ENCODE measurements at regions not wholly inside any gene's neighbourhood (a gene's known extent, or its start where the extent isn't known, plus 50 kb on each side); places are given as distances from the start of the nearest gene placed in this dataset.

DNA sequence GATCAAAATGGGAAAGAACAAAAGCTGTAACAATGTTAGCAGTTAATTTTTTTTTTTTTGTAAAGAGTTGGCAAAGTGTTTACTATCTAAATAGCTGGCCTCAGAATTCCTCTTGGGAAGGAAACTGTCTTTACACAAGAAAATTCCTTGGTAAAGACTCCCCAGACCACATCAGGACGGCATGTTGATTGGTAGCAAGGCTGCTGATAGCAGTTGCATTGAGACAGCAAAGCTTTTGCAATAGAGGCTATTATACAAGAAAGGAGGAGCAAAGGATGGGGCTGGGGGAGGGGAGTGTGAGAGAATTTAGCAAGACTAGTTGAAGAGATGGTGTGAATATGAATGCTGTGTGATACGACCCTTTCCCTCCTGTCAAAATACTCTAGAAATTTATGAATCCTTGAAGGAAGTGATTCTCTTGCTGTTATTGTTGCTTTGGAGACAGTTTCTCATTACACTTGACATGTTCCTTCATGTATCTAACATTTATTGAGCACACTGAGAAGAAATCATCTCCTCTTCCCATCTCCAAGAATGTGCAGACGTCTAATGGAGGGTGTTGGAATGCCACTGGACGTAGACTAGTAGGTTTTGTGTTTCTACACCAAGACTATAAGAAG is 355.6 kb downstream of the SIPA1L2 start:
- DNase-seq, result peak; percentile 22

DNA sequence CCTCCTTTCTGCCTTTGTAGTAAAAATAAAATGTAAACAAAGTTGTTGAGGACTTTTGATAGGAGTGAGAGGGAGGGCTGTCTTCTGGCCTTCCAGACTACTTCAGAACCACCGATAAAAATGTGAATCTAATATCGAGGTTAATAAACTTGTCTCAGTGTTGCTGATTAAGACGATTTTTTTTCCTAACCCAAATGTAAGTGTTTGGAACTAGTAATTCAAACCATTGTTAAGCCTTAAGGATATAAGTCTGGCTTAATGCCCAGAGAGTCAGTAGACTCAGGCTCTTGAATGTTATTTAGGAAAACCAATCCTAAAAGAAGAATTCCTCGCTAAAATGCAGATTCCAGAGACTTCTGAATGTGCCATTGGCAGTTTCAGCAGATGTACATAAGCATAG is 356.9 kb downstream of the SIPA1L2 start:
- peak; percentile 58 for DNase-seq

DNA sequence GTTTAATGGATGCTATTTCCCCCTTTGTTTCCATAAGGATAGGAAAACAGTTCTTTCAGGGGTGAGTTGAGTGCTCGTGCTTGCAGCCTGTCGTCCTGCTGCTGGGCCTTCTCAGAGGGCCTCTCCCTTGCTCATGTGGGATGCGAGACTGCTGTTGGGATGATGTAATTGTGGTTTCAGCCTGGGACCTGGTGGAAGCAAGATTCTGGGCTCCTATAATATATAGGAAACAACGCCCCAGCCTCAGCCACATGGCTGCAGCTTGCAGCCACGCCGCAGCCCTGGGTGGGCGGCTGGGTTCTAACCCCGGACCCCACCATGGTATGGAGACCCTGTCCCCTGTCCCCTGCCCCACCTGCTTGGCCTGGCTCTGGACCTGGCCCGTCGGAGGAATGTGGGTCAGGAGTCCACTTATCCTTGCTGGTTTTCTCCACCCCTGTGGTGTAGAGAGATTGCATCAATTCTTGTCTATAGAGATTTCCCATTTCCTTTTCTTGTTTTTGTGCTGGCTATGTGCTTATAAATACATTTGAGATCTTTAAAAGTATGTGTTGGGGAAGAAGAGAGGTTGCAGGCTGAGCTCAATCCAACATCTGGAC is 357.8 kb downstream of the SIPA1L2 start:
- peak; percentile 76 for DNase-seq

DNA sequence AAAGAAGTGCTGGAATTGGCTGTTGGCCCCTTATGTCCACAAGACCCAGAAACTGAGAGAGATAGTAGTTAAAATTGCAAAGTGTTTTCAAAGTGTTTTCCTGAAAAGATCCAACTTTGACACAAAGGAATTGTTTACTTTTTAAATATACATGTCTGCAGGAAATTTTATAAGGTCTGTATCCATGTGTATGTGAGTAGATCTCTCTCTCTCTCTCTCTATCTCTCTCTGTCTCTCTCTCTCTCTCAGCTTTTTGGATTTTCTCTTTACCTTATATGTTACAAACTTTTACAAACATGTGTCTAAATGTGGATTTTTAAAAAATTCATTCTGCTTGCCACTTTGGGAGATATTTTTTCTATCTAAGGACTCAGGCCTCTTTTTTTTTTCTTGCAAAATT is 358.6 kb downstream of the SIPA1L2 start:
- no peak for DNase-seq

DNA sequence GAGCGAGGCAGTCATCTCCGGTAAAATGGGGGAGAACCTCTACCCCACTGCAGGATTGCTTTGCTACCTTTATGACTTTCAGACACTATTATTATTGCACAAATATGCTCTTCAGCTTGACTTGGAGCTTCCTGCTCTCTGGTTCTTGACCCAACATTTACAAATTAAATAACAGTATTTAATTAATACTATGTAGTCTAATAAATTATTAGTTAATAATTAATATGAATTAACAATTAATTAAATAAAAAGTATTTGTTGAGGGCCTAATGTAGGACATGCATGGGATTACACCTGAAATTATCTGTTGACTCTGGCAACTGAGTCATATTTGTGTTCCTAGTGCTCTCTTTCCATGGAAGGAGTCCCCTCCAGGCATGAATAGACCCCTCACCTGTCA is 359.9 kb downstream of the SIPA1L2 start:
- no peak for DNase-seq

DNA sequence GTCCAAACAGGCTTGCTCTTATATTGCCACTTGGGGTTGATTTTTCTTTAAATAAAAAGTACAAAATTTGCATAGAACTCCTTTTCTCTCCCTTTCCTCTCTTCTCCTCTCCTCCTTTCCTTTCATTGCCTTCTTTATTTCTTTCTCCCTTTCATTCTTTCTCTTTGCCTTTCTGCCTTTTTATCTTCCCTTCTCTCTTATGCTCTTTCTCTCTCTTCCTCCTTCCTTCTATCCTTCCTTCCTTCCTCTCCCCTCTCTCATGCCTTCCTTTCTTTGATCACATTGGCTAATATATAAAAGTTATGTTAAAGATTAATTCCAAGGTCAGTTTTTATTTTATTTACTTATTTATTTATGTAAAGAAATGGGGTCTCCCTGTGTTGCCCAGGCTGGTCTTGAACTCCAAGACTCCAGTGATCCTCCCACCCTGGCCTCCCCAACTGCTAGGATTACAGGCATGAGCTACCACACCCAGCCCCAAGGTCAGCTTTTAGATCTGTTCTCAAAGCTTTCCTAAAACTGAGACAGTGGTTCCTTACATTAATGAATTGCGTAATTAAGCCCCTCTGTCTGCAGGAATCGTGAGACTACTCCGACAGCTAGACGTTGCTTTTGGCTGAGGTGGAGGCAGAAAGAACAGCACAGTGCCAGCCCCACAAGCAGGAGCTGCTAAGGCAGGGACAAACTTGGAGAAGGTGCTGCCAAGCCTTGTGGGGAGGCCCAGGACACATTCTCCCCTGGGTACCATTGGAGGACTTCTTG is 361.9 kb downstream of the SIPA1L2 start:
- DNase-seq, result no peak

DNA sequence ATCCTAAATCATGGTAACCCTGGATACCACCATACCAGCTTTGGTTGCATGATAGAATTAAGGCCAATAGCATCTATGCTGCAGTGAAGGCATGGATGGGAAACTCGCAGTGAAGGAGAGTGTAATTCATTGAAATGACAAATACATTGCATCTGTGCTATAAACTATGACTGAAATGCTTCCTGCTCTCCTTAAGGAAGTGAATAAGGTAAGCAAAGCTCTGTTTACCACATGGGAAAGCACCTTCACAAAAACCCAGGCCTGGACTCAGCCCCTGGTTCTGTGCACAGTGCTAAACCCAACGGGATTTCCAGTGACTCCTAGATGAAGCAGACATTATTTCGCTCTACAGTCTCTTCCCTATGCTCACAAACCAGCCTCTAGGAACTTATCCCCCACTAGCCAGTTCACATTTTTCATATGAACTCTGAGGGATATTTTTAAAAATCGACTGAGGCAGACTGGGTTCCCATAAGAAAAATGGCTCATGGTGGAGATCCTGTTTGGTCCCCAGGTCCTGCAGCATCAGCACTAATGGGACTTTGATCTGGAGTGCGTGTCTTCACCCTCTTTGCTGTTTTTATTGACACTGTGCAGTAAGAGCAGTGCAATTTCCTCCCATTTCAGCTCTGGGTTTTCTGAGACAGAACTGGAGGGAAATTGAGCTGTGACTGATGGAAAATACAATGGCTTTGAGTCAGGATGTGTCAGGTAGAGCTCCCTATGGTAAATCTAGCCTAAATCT is 362.7 kb downstream of the SIPA1L2 start:
- no peak for DNase-seq

DNA sequence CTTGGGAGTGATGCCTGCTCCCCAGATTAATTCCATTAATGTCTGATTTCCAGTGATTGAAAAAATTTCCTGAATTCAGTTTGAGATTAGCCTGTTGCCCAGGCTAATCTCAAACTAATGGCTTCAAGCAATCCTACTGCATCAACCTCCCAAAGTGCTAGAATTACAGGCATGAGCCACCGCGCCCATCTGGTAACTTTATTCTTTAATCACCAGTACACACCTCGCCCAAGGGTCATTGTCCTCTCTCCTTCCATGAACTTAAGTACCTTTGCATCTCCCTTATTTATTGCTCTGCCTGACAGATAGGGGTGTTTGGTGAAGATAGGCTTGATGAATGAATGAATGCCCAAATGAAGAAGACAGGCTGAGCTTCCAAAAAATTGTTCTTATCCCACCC is 366.5 kb downstream of the SIPA1L2 start:
- no peak for DNase-seq

DNA sequence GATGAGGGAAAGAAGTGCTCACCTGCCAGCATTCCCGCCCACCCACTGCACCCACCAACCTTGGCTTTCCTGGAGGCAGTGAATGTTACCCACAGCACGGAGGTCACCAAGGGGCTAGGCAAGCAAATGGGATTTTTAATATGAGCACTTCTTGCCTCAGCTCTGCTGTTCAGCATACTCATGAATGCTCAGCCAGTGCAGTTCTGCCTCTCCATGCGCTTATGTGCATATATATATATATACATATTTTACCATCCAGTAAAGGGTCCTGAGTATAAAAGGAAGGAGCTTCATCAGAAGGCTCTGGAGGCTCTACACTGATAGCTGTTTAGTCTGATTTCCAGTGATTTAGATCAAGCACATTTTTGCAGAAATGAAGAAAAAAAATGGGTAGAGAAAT is 366.9 kb downstream of the SIPA1L2 start:
- no peak for DNase-seq

DNA sequence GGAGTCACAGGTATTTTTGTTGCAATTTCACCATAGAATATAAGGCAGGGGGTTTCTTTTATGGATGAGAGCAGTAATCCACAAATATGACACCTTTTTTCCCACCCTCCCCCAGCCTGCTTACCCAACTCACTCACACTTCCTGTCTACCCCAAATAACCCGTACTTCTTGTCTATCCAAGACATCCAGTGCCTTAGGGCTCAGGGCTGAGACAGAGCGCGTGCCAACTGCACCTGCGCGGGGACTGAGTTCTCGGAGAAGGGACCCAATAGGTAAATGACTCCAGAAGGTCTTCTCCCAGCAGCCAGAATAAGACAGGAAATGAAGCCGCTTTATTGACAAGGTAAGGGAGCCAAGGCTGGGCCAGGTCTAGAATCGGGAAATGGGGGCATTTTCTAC is 369.1 kb downstream of the SIPA1L2 start:
- DNase-seq, result no peak

DNA sequence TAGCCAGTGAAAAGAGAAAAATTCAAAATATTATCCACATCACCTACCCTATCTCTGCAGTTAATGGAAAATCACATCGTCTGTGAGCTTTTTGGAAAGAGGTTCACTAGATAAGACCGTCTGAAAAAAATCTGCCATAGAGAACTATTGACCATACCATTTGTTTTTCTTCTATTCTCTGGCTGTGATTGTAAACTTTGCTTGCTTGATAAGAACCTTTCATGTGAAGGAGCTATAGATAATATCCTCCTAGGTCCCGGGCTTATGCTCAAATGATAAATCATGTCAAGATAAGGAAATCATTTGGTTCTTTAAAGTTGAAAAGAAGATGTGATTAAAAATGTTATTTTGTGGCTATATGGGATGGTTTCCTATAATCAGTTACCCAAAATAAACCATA is 369.9 kb downstream of the SIPA1L2 start:
- DNase-seq, result no peak

DNA sequence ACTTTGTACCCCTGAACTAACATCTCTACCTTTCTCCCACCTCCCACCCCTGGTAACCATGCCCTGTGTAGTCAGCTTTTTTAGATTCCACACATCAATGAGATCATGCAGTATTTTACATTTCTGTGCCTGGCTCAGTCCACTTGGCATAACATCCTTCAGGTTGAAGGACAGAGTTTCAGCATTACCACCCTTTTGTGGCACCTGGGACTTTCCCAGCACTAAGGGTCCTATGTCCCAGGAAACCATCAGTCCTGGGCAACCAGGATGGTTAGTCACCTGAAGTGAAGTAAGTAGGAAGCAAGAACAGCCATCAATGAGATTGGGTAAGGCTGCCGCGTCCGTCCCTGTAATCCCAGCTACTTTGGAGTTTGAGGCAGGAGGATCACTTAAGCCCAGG is 370.6 kb downstream of the SIPA1L2 start:
- DNase-seq, result no peak

DNA sequence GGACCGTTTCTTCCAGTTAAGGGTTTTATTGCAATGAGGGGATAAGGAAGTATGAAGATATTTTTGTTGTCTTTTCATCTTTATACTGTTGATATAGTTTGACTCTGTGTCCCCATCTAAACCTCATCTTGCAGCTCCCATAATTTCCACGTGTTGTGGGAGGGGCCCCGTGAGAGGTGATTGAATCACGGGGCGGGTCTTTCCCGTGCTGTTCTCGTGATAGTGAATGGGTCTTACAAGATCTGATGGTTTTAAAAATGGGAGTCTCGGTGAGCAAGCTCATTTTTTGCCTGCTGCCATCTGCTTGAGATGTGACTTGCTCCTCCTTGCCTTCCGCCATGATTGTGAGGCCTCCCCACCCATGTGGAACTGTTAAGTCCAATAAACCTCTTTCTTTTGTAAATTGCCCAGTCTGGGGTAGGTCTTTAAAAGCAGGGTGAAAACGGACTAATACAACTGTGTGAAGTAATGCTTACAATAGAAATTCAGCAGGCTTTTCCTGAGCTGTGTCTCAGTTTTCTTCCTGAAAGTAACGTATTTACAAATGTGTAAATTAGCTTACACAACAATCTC is 377.3 kb downstream of the SIPA1L2 start:
- DNase-seq, result no peak

DNA sequence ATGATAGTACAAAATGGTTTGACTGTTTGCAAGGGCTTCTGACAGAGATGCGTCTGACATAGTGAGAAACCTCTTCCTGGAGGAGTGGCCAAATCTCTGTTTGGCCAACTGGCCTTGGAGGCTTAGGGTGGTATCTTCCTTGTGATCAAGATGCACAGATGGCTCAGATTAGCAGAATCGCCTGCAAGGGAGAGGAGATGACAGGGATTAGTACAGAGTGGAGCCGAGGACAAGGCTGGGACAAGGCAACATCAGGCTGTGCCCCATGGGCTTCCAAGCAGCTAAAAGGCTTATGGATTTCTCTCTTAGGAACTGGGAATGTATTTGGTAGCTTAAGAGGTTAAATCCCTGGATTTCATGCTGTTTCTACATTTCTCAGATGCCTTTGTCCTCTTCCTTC is 379.1 kb downstream of the SIPA1L2 start:
- no peak for DNase-seq

DNA sequence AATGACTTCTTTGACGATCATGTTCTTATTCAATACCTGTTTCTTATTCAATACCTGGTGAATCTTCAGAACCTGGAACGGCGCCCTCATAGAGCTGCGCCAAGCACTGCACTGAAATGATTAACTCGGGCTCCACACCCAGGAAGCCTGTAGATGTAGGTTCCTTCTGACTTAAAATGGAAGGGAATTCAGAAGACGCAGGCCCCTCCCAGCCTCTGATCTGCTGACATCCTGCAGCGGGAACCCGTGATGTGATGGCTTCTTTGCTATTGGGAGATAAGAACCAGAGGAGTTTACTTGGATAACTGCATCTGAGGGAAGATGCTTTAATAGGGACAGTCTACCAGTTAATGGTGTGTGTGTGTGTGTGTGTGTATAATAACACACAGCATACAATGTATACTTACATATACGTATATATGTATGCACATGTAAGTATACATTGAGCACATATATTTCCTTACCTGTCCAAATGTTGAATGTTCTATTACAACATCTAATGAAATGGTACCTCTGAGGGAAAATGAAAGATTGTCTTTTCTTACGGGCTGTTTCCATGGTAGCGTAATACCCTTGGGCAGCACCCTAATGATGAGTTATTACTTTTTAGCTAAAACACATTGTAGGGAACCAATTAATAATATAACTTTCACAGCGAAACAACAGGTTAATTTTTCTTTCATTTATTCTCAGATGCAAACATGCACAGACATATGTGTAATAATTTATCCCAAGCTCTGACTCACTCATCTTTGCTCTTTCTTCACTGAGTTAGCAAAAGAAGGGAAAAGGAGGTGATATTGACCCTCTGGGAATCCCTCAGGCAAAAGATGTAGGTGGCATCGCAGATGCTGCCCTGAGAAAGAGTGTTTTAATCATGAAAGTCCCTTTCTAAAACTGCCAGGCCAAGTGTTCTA is 379.8 kb downstream of the SIPA1L2 start:
- DNase-seq, result no peak

DNA sequence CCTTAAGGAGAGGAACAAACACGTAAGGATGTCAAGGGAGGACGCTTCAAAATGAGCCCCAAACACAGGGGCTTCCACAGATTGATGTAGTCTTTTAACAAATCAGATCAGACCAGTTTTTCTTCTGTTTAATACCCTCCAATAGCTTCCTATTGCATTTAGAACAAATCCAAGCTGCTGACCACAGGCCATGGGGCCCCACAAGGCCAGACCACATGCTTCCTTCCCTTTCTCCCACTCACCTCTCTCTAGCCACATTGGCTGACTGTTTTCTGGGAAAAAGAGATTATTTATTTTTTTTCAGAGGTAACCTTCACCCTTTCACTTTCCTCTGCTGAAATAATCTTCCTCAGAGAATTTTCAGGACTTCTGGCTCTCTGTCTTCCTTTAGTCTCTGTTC is 380.6 kb downstream of the SIPA1L2 start:
- no peak for DNase-seq

DNA sequence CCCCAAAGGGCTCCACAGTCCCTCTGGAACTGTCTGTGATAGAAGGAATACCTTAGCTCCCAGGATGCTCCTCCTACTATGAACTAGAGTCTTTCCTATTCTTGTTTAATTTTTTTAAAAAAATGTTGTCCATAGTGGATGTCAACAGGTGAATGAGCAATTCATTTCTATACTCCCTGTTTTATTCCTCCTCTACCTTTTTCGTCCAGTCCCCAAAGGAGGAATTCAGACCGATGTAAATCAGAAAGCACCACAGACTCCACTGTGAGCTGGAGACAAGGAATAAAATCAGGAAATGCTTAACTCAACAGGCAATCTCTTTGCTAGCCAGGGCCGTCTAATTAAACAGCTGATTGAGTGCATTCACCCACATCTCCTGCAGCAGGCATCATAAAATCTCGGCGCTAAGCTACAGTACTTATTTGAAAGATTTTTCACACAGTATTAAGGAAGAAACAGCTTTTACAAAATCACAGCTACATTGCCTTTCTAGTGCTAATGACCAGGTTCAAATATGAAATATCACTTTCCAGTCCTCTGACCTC is 381.6 kb downstream of the SIPA1L2 start:
- DNase-seq, result no peak

DNA sequence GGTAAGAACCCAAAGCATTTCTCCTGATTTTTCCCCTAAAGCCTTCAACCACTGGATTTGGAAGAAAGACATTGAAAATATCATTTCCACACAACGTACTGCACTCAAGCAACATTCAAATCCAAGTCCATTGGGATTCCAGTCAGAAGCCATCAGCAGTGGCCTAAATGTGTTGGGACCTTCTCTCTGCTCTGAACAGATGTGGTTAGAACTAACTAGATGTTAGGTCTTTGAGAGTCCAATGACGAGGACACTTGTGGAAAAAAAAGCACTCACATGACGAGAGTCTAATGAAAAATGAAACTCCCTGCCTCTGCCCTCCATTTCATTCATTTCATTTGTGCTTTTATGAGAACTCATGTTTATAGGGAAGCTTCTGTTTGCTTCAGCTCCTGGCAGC is 382.3 kb downstream of the SIPA1L2 start:
- no peak for DNase-seq

DNA sequence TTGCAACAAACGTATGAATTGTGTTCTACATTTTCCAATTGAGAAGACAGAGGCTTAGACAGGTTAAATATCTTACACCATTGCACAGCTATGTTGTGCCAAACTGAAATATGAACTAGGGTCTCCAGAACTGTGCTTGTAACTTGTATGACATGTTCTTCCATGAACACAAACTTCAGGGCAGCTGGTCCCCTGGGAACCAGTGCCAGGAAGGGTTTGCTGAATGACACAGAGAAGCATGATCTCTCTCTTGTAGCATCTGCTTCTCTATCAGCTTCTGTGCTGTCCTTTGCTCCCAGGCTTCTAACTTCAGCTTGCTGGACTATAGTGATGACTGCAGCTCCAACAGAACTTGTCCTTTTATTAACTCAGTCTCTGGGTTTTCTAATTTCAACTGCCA is 385.5 kb downstream of the SIPA1L2 start:
- no peak for DNase-seq

DNA sequence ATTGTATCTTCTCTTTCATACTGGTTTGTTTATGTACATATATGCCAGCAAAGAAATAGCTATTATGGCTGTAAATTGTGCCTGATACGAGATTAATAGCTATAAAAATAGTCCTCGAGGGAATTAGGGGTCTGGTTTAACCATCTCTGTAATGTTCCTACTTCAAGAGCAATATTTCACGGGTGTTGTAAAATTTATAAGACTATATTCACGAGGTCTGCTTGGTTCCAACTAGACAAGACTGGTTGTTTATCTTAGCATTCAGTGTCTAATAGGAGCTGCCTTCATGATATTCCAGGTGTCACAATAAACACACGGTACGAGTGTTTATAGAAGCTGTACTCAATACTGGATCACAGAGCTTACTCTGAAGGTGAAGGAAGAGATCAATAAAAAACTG is 389.9 kb downstream of the SIPA1L2 start:
- DNase-seq, result no peak

DNA sequence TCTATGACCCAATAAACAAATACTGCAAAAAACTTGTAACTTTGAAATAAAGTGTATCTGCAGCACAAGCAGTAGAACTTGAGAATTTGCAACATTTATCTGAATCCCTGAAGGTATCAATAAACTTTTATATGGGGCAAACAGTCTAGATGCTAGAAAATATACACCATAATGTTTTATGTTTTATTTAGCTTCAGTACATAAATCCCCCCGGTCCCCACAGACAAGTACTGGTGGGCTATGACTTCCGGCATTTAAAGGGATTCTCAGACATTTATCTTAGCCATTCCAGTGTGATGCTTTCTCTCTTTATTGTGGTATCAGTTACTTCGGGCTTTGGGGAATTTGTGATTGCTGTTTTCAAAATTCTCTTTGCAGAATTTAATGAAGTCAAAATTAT is 390.4 kb downstream of the SIPA1L2 start:
- no peak for DNase-seq

DNA sequence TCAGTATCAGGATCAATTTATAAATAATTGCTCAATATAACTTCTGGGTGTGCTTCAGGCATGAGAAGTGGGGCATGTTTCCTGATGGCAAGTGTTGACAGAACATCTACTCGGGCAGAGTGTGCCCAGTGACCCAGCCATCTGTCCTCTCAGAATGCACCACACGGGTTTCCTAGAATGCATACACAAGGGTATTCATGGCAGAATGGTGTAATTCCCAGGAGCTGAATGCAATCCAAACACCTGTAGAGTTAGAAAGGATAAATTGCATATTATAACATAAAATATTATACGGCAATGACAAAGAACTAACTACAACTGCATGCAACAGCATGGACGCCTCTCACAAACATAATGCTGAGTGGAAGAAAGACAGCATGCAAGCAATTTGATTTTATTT is 391.9 kb downstream of the SIPA1L2 start:
- DNase-seq, result no peak
